ENCODE measurements at regions not wholly inside any gene's neighbourhood (a gene's known extent, or its start where the extent isn't known, plus 50 kb on each side); places are given as distances from the start of the nearest gene placed in this dataset.

GRCh38 chr5:128021411-128021810 lies 62.2 kb upstream of the SLC12A2 start:
- TF ChIP-seq CTCF (IDR thresholded peaks at IDR 0.05) = no peak
- TF ChIP-seq SIN3A (IDR thresholded peaks at IDR 0.05; ENCODE audit: borderline replicate concordance, insufficient read depth, low read depth, low read length) = no peak
- no peak for TF ChIP-seq POLR2AphosphoS5 (IDR thresholded peaks at IDR 0.05; ENCODE audit: low read depth, low read length)

All from Panc1 (cell line).